GM19468 (cell line): ENCODE measurements at regions not wholly inside any gene's neighbourhood (a gene's known extent, or its start where the extent isn't known, plus 50 kb on each side); places are given as distances from the start of the nearest gene placed in this dataset.
"Not testable (repeated sequence)": the region's sequence is repeated elsewhere in the genome, so short reads cannot be mapped to it uniquely, and the experiment has no call there.

ENCODE experiments used
- ATAC-seq: cut with Tn5 transposase; IDR thresholded peaks from one replicate; pipeline ENCODE4 v1.9.1; 2021; ENCODE audit warnings: mild to moderate bottlenecking, moderate library complexity, moderate number of reproducible peaks; ENCODE audit not compliant: unreplicated experiment; ENCODE audit errors: extremely low read depth

GRCh38 chr11:23780231-23780630 lies 716.6 kb upstream of the LUZP2 start:
- no peak for ATAC-seq

- ATAC-seq: no peak
Observed at GRCh38 chr11:23781803-23782560, 714.9 kb upstream of the LUZP2 start.

- not testable (repeated sequence) for ATAC-seq
Observed at GRCh38 chr11:23786974-23787373, 709.9 kb upstream of the LUZP2 start.

GRCh38 chr11:23789200-23789853 lies 707.5 kb upstream of the LUZP2 start:
- no peak for ATAC-seq

GRCh38 chr11:23789938-23790371 lies 706.9 kb upstream of the LUZP2 start:
- ATAC-seq: no peak

GRCh38 chr11:23797624-23798419 lies 699.0 kb upstream of the LUZP2 start:
- no peak for ATAC-seq

GRCh38 chr11:23834306-23834705 lies 662.5 kb upstream of the LUZP2 start:
- ATAC-seq: not testable (repeated sequence)

- no peak for ATAC-seq
Observed at GRCh38 chr11:23836981-23837380, 659.9 kb upstream of the LUZP2 start.

- ATAC-seq: no peak
Observed at GRCh38 chr11:23840872-23841271, 656.0 kb upstream of the LUZP2 start.

GRCh38 chr11:23846902-23847422 lies 649.9 kb upstream of the LUZP2 start:
- ATAC-seq: no peak

- no peak for ATAC-seq
Observed at GRCh38 chr11:23851216-23851615, 645.6 kb upstream of the LUZP2 start.

GRCh38 chr11:23856654-23857053 lies 640.2 kb upstream of the LUZP2 start:
- no peak for ATAC-seq

- no peak for ATAC-seq
Observed at GRCh38 chr11:23859087-23859486, 637.8 kb upstream of the LUZP2 start.

- no peak for ATAC-seq
Observed at GRCh38 chr11:23861615-23862014, 635.2 kb upstream of the LUZP2 start.

GRCh38 chr11:23865341-23865975 lies 631.4 kb upstream of the LUZP2 start:
- no peak for ATAC-seq

- ATAC-seq: no peak
Observed at GRCh38 chr11:23866641-23867040, 630.2 kb upstream of the LUZP2 start.

- no peak for ATAC-seq
Observed at GRCh38 chr11:23869671-23870070, 627.2 kb upstream of the LUZP2 start.

GRCh38 chr11:23873406-23873805 lies 623.4 kb upstream of the LUZP2 start:
- ATAC-seq: no peak

- no peak for ATAC-seq
Observed at GRCh38 chr11:23875176-23875850, 621.5 kb upstream of the LUZP2 start.
